H9 (cell line): ENCODE measurements at regions not wholly inside any gene's neighbourhood (a gene's known extent, or its start where the extent isn't known, plus 50 kb on each side); places are given as distances from the start of the nearest gene placed in this dataset.

Experiments used
- DNase-seq: peaks from one replicate; pipeline ENCODE4 v3.0.0-alpha.2; 2017
- H2AFZ ChIP-seq: one replicate; pipeline ENCODE4 v1.6.1; 2013; ENCODE audit warnings: mild to moderate bottlenecking, low read length, control low read depth, moderate library complexity
- H2AK5ac ChIP-seq: 2 replicates; pipeline ENCODE4 v1.6.1; 2013; ENCODE audit warnings: low read length, control low read depth, mixed read lengths; ENCODE audit not compliant: insufficient read length
- H2BK120ac ChIP-seq: one replicate; pipeline ENCODE4 v1.6.1; 2013; ENCODE audit warnings: low read depth, mild to moderate bottlenecking, low read length, control low read depth, inconsistent platforms; ENCODE audit not compliant: poor library complexity, severe bottlenecking
- H2BK12ac ChIP-seq: 2 replicates; pipeline ENCODE4 v1.6.1; 2013; ENCODE audit warnings: low read length, control low read depth, mixed read lengths, low read depth; ENCODE audit not compliant: insufficient read length
- H2BK15ac ChIP-seq: 2 replicates; pipeline ENCODE4 v1.6.1; 2013; ENCODE audit warnings: low read depth, low read length, control low read depth
- H2BK20ac ChIP-seq: one replicate; pipeline ENCODE4 v1.6.1; 2013; ENCODE audit warnings: low read depth, mild to moderate bottlenecking, low read length, control low read depth, inconsistent platforms; ENCODE audit not compliant: poor library complexity, severe bottlenecking
- H2BK5ac ChIP-seq: 2 replicates; pipeline ENCODE4 v1.6.1; 2013; ENCODE audit warnings: low read length, control low read depth, mixed read lengths; ENCODE audit not compliant: insufficient read length
- H3K14ac ChIP-seq: 2 replicates; pipeline ENCODE4 v1.6.1; 2013; ENCODE audit warnings: low read length, control low read depth; ENCODE audit not compliant: insufficient read depth
- H3K18ac ChIP-seq: 2 replicates; pipeline ENCODE4 v1.6.1; 2013; ENCODE audit warnings: low read depth, mild to moderate bottlenecking, mixed read lengths, low read length, control low read depth; ENCODE audit not compliant: insufficient read length
- H3K23ac ChIP-seq: 2 replicates; pipeline ENCODE4 v1.6.1; 2013; ENCODE audit warnings: low read length, control low read depth, mixed read lengths, low read depth; ENCODE audit not compliant: insufficient read length
- H3K23me2 ChIP-seq: 2 replicates; pipeline ENCODE4 v1.6.1; 2013; ENCODE audit warnings: low read depth, mild to moderate bottlenecking, mixed read lengths, low read length, control low read depth; ENCODE audit not compliant: insufficient read length, poor library complexity, severe bottlenecking
- H3K27ac ChIP-seq: 2 replicates; pipeline ENCODE4 v1.5.1; 2013; ENCODE audit warnings: low read length, control low read depth, mixed read lengths, low read depth; ENCODE audit not compliant: insufficient read length
- H3K27me3 ChIP-seq: 2 replicates; pipeline ENCODE4 v1.6.1; 2013; ENCODE audit warnings: low read length, control low read depth, inconsistent platforms; ENCODE audit not compliant: insufficient read depth
- H3K4ac ChIP-seq: 2 replicates; pipeline ENCODE4 v1.6.1; 2013; ENCODE audit warnings: low read depth, mild to moderate bottlenecking, control low read depth, inconsistent platforms, low read length, moderate library complexity
- H3K4me1 ChIP-seq: 2 replicates; pipeline ENCODE4 v1.6.1; 2013; ENCODE audit warnings: low read length, control low read depth, inconsistent platforms; ENCODE audit not compliant: insufficient read depth
- H3K4me2 ChIP-seq: 2 replicates; pipeline ENCODE4 v1.6.1; 2013; ENCODE audit warnings: low read length, control low read depth, mixed read lengths; ENCODE audit not compliant: insufficient read length, insufficient read depth
- H3K56ac ChIP-seq: 2 replicates; pipeline ENCODE4 v1.6.1; 2013; ENCODE audit warnings: low read depth, mild to moderate bottlenecking, mixed read lengths, low read length, control low read depth; ENCODE audit not compliant: insufficient read length
- H3K79me1 ChIP-seq: 2 replicates; pipeline ENCODE4 v1.6.1; 2013; ENCODE audit warnings: low read depth, mild to moderate bottlenecking, moderate library complexity, low read length, control low read depth, inconsistent platforms; ENCODE audit not compliant: insufficient read depth, poor library complexity, severe bottlenecking
- H3K79me2 ChIP-seq: 2 replicates; pipeline ENCODE4 v1.6.1; 2013; ENCODE audit warnings: low read length, control low read depth, inconsistent platforms; ENCODE audit not compliant: insufficient read depth
- H3K9ac ChIP-seq: 2 replicates; pipeline ENCODE4 v1.6.1; 2013; ENCODE audit warnings: low read length, control low read depth, mixed read lengths; ENCODE audit not compliant: insufficient read length; ENCODE audit errors: extremely low read depth
- H3K9me3 ChIP-seq: one replicate; pipeline ENCODE4 v1.6.1; 2013; ENCODE audit warnings: low read depth, low read length, inconsistent platforms; ENCODE audit not compliant: control insufficient read depth
- H3T11ph ChIP-seq: one replicate; pipeline ENCODE4 v1.6.1; 2013; ENCODE audit warnings: mild to moderate bottlenecking, low read length, control low read depth, inconsistent platforms
- H4K20me1 ChIP-seq: one replicate; pipeline ENCODE4 v1.6.1; 2013; ENCODE audit not compliant: control insufficient read depth, insufficient read length, insufficient read depth
- H4K5ac ChIP-seq: 2 replicates; pipeline ENCODE4 v1.6.1; 2013; ENCODE audit warnings: low read depth, mild to moderate bottlenecking, mixed read lengths, low read length, control low read depth; ENCODE audit not compliant: insufficient read length
- H4K8ac ChIP-seq: replicated peaks from 2 replicates; pipeline ENCODE4 v1.6.1; 2013; ENCODE audit warnings: low read length, control low read depth, mixed read lengths, low read depth; ENCODE audit not compliant: insufficient read length
- H4K91ac ChIP-seq: 2 replicates; pipeline ENCODE4 v1.6.1; 2013; ENCODE audit warnings: low read depth, mild to moderate bottlenecking, moderate library complexity, mixed read lengths, low read length, control low read depth; ENCODE audit not compliant: insufficient read length
- H3K27ac Mint-ChIP-seq, 3 experiments: 2 replicates in 2 of 3; 3 replicates in 1 of 3; pipeline ENCODE4 v1.8.0; 2020 to 2021; ENCODE audit warnings: mixed read lengths in 3 of 3, mild to moderate bottlenecking in 1 of 3, moderate library complexity in 1 of 3
- H3K27me3 Mint-ChIP-seq: 2 replicates; pipeline ENCODE4 v1.8.0; 2021; ENCODE audit warnings: low read depth, mild to moderate bottlenecking, moderate library complexity, mixed read lengths
- H3K36me3 Mint-ChIP-seq, 3 experiments: 2 replicates in 2 of 3; 3 replicates in 1 of 3; pipeline ENCODE4 v1.8.0; 2020 to 2021; ENCODE audit warnings: low read depth in 3 of 3, mixed read lengths in 3 of 3; ENCODE audit not compliant: insufficient read depth in 1 of 3
- H3K4me1 Mint-ChIP-seq, 2 experiments: 2 replicates each; pipeline ENCODE4 v1.8.0; 2020; ENCODE audit warnings: mixed read lengths in 2 of 2
- H3K4me3 Mint-ChIP-seq, 2 experiments: 2 replicates in 1 of 2; 3 replicates in 1 of 2; pipeline ENCODE4 v1.8.0; 2020 to 2021; ENCODE audit warnings: mild to moderate bottlenecking in 2 of 2, mixed read lengths in 2 of 2, moderate library complexity in 1 of 2
- H3K9me3 Mint-ChIP-seq, 2 experiments: 2 replicates in 1 of 2; 3 replicates in 1 of 2; pipeline ENCODE4 v1.8.0; 2020; ENCODE audit warnings: mild to moderate bottlenecking in 2 of 2, mixed read lengths in 2 of 2, moderate library complexity in 1 of 2
- WGBS: extraction: QIAGEN DNeasy Blood & Tissue Kit; methylation state at CpG from one replicate; pipeline ENCODE4 v1.1.7; 2013; ENCODE audit warnings: missing lambda C conversion rate, low lambda C conversion rate, mixed read lengths; ENCODE audit not compliant: insufficient read length; ENCODE audit errors: extremely low coverage; 5-methylcytosine and 5-hydroxymethylcytosine counted together
- TF ChIP-seq, protein P1 (sequence below): fragments of 200-600 bp; sonication (generic); conservative IDR thresholded peaks from 3 replicates; pipeline ENCODE4 v1.8.0; 2021; ENCODE audit warnings: antibody characterized with exemption, mild to moderate bottlenecking

GRCh38 chr20:51218603-51219002 lies 195.7 kb upstream of the KCNG1 start:
- Histone ChIP-seq H2BK5ac (no peak overlapping the region), H3K56ac (no peak overlapping the region), H3K9ac (no peak overlapping the region), H4K8ac (no peak overlapping the region), H2AFZ (no peak overlapping the region), H4K5ac (no peak overlapping the region), H2BK12ac (no peak overlapping the region), H3K79me1 (no peaks in the 10 kb centered on the region), H3T11ph (no peak overlapping the region), H3K23me2 (no peaks in the 10 kb centered on the region), H4K91ac (no peak overlapping the region), H3K14ac (no peak overlapping the region), H3K79me2 (no peaks in the 10 kb centered on the region), H2BK20ac (no peak overlapping the region), H2AK5ac (no peak overlapping the region), H3K27me3 (no peaks in the 10 kb centered on the region; the same call in 1 of the 2 replicates), H3K23ac (no peak overlapping the region), H4K20me1 (no peaks in the 10 kb centered on the region), H3K4me2 (no peak overlapping the region), H3K4ac (no peak overlapping the region), H3K18ac (no peak overlapping the region), H3K9me3 (no peaks in the 10 kb centered on the region), H2BK120ac (no peak overlapping the region), H3K27ac (no peak overlapping the region), H3K4me1 (0 out of 2 replicates have a peak, but pooled peaks cover 2% of the 10 kb centered on the region), H2BK15ac (no peak overlapping the region)
- peaks cover 7 to 14% (median 9%) of the 10 kb centered on the region in 3 experiments for H3K36me3 Mint-ChIP-seq
- H3K9me3 Mint-ChIP-seq = peaks cover 25% of the 10 kb centered on the region in 2 experiments
- TF ChIP-seq, protein P1, sequence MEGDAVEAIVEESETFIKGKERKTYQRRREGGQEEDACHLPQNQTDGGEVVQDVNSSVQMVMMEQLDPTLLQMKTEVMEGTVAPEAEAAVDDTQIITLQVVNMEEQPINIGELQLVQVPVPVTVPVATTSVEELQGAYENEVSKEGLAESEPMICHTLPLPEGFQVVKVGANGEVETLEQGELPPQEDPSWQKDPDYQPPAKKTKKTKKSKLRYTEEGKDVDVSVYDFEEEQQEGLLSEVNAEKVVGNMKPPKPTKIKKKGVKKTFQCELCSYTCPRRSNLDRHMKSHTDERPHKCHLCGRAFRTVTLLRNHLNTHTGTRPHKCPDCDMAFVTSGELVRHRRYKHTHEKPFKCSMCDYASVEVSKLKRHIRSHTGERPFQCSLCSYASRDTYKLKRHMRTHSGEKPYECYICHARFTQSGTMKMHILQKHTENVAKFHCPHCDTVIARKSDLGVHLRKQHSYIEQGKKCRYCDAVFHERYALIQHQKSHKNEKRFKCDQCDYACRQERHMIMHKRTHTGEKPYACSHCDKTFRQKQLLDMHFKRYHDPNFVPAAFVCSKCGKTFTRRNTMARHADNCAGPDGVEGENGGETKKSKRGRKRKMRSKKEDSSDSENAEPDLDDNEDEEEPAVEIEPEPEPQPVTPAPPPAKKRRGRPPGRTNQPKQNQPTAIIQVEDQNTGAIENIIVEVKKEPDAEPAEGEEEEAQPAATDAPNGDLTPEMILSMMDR = no peak
- H3K27me3 Mint-ChIP-seq = peaks cover 38% of the 10 kb centered on the region
- H3K27ac Mint-ChIP-seq = no peak overlapping the region
- no peak for DNase-seq
- H3K4me1 Mint-ChIP-seq = peaks cover 36% of the 10 kb centered on the region in 2 experiments
- H3K4me3 Mint-ChIP-seq = no peak overlapping the region
- WGBS = no CpG with 5 or more reads among the region's 1 CpG
